GM13976 (cell line): ENCODE measurements at regions not wholly inside any gene's neighbourhood (a gene's known extent, or its start where the extent isn't known, plus 50 kb on each side); places are given as distances from the start of the nearest gene placed in this dataset.

Experiments used
- DNase-seq: peaks from one replicate; pipeline ENCODE4 v3.0.0; 2012; ENCODE audit warnings: low spot score
- in situ Hi-C: fragments of 300-500 bp; cut with MboI; formaldehyde crosslinking; loops from one replicate; pipeline ENCODE4 v1.12.0; 2022; ENCODE audit warnings: low sequenced_read_pairs, mixed read lengths, inconsistent platforms; ENCODE audit not compliant: unreplicated experiment
- TF ChIP-seq, protein P1 (sequence below): IDR thresholded peaks from 2 replicates; pipeline ENCODE4 v1.5.1; 2012; ENCODE audit warnings: borderline replicate concordance, mild to moderate bottlenecking; ENCODE audit not compliant: insufficient read depth; ENCODE audit errors: extremely low read depth, missing control alignments, control extremely low read depth

DNA sequence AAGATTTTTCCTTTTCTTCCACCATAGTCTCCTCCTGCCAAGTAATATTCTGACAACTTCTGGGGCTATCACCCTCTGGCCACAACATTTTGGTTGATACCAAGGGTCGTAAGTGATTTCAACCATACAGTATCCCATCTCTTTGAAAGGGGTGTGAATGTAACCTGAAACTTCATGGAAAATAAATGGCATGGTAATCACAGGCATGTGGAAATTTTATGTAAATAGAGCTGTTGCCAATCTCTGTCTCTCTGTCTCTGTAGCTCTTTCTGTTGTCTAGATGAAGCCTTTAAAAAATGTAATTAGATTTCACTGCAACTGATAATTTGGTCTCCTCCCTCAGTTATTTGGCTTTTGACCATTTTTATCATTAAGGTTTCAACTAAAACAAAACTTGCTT is 125.6 kb upstream of the RPRM start:
- TF ChIP-seq, protein P1, sequence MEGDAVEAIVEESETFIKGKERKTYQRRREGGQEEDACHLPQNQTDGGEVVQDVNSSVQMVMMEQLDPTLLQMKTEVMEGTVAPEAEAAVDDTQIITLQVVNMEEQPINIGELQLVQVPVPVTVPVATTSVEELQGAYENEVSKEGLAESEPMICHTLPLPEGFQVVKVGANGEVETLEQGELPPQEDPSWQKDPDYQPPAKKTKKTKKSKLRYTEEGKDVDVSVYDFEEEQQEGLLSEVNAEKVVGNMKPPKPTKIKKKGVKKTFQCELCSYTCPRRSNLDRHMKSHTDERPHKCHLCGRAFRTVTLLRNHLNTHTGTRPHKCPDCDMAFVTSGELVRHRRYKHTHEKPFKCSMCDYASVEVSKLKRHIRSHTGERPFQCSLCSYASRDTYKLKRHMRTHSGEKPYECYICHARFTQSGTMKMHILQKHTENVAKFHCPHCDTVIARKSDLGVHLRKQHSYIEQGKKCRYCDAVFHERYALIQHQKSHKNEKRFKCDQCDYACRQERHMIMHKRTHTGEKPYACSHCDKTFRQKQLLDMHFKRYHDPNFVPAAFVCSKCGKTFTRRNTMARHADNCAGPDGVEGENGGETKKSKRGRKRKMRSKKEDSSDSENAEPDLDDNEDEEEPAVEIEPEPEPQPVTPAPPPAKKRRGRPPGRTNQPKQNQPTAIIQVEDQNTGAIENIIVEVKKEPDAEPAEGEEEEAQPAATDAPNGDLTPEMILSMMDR: no peak
- in situ Hi-C loops: no loop called here
- no peak for DNase-seq

DNA sequence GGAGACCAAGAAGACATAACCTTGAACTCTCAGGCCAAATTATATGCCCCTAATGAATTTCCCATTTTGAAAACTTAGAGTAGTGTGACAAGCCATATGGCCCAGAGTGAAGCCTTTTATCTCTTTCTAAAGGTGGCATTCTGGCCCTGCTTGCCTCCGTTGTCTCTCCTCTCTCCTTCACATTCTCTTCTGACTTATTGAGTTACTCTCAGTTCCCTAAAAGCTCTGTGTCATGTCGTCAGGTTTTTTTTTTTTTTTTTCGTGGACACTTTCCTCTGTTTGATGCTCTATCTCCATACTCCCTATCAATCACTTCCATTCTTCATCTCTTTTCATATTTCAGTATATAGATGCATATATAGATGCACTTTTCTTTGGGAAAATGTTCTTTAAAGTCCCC is 128.1 kb upstream of the RPRM start:
- TF ChIP-seq, protein P1: no peak
- in situ Hi-C loops: no loop called here
- no peak for DNase-seq

DNA sequence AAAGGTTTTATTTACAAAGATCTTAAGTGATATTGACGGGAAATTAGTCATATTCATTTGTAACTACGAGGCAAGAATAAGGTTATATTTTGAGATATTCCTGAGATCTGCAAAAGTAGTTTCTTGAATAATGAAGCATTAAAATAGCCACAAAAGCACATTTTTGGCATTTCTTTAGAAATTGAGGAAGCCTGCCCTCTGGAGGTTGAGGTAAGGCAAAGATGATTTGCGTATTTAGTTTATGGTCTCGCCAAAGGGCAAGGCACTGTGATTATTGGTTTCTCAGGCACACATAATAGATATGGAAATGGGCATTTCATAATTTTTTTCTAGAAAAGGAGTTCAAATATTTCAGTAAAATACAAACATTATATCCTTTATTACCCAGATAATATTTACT is 143.7 kb upstream of the RPRM start:
- DNase-seq: no peak
- TF ChIP-seq, protein P1: no peak
- in situ Hi-C loops: no loop called here

DNA sequence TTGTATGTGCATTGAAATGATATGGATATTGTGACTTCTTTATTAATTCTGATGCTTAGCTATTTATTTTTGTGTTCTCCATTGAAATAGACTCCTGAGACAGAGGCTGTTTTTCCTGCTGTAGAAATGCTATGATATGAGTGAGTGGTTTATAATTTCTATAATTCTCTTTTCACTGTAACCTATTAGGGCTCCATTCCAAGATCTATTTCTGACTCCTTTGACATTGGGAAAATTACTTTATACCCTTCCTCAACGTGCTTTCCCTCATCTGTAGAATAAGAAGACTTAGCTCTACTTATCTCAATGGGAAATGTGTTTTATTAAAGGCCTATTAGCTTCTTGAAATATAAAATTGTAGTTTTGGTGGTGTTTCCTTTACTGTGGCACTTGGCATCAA is 144.5 kb upstream of the RPRM start:
- TF ChIP-seq, protein P1: no peak
- in situ Hi-C loops: no loop called here
- DNase-seq: no peak

DNA sequence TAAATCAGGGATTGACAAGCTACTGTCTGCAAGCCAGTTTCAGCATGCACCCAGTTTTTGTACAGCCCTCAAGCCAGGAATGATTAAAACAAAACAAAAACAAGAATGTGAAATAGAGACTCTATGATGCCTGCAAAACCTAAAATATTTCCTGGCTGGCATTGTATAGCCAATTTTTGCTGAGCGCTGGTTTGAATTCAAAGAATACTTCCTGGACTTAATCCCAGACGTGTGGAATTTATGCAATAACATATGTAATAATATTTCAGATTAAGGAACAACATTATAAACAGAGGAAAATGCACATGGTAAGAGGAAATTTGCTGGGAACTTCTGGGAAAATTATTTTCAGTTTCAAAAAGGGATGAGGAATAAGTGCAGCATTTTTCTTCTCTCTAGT is 148.1 kb upstream of the RPRM start:
- in situ Hi-C loops: no loop called here
- DNase-seq: no peak
- TF ChIP-seq, protein P1: no peak

DNA sequence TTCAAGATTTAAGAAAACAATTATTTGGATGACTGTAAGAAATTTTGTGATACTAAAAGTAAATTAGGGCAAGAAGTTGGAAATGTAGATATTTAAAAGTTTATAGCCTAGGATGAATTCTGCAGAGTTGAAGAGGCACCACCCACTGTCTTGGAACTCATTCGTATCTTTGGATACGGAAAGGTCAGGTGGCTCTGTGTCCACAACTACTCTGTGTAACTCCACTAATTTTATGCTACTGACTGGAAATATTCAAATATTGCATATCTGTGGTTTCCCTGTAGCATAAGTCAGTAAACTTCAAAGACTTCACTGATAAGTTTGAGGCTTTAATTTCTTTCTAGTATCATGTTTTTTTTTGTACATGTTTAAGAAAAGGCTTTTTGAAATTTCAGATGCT is 156.9 kb upstream of the RPRM start:
- DNase-seq: no peak
- in situ Hi-C loops: no loop called here
- TF ChIP-seq, protein P1: no peak

DNA sequence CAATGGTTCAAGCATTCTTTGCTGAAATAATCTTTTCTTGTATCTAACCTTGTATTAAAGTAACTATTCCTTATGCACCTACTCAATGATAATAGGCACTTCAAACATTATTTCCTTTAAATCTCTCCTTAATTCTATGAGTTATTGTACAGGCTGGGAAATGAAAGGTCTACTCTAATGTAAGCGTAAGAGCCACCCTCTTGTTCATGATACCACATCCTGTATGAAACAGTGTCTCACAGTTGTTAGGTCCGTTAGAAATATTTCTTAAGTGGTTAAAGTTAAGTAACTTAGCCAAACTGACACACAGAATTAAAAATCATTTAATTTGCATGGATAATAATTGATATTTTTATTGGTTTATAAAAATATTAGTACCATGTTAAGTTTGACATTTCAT is 162.5 kb upstream of the RPRM start:
- no peak for DNase-seq
- TF ChIP-seq, protein P1: no peak
- in situ Hi-C loops: no loop called here
